Ovary (tissue), 3 donors: ENCODE measurements at regions not wholly inside any gene's neighbourhood (a gene's known extent, or its start where the extent isn't known, plus 50 kb on each side); places are given as distances from the start of the nearest gene placed in this dataset.
"Not testable (repeated sequence)": the region's sequence is repeated elsewhere in the genome, so short reads cannot be mapped to it uniquely, and the experiment has no call there.

Source experiments
- EP300 ChIP-seq: sonication (generic); formaldehyde crosslinking; IDR thresholded peaks from one replicate; pipeline ENCODE4 v1.6.1; 2017; ENCODE audit warnings: antibody characterized with exemption
- TF ChIP-seq, protein P1 (sequence below), 3 donors: fragments of 450-650 bp in 2 of 3; fragments of 200-600 bp in 1 of 3; IDR thresholded peaks; one replicate each; pipeline versions ENCODE4 v1.5.1 to v1.8.0; 2016 to 2022; ENCODE audit warnings: antibody characterized with exemption in 3 of 3, mild to moderate bottlenecking in 1 of 3
- donor health status: DM: no; HTN: no; CAD: no.

DNA sequence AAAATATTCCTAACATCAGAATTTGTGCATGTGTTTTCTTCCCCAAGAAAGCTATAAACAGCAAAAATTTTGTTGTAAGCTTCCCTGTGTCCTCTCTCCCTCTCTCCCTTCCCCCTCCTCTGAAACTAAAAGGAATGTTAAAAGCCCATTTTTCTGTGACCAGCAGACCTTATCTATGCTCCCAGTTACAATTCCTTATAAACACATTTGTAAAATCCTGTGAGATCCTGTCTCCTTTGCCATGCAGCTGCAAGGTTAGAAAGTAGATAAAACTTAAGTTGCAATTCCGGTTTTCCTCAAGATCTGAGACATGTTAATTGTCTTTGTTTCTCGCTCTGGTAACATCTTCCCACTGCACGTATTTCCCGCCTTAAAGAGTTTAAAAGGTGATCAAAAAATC is 370.3 kb upstream of the TRPC7 start:
- TF ChIP-seq, protein P1, sequence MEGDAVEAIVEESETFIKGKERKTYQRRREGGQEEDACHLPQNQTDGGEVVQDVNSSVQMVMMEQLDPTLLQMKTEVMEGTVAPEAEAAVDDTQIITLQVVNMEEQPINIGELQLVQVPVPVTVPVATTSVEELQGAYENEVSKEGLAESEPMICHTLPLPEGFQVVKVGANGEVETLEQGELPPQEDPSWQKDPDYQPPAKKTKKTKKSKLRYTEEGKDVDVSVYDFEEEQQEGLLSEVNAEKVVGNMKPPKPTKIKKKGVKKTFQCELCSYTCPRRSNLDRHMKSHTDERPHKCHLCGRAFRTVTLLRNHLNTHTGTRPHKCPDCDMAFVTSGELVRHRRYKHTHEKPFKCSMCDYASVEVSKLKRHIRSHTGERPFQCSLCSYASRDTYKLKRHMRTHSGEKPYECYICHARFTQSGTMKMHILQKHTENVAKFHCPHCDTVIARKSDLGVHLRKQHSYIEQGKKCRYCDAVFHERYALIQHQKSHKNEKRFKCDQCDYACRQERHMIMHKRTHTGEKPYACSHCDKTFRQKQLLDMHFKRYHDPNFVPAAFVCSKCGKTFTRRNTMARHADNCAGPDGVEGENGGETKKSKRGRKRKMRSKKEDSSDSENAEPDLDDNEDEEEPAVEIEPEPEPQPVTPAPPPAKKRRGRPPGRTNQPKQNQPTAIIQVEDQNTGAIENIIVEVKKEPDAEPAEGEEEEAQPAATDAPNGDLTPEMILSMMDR (IDR thresholded peaks at IDR 0.05) = not testable (repeated sequence)
- not testable (repeated sequence) for TF ChIP-seq EP300
